DMS153 treated with DMSO at 0.1 percent for 48 hours (cell line): ENCODE measurements at regions not wholly inside any gene's neighbourhood (a gene's known extent, or its start where the extent isn't known, plus 50 kb on each side); places are given as distances from the start of the nearest gene placed in this dataset.
"Not testable (repeated sequence)": the region's sequence is repeated elsewhere in the genome, so short reads cannot be mapped to it uniquely, and the experiment has no call there.

Source experiments
- DNase-seq: peaks from one replicate; lab custom pipeline; 2025; ENCODE audit not compliant: unreplicated experiment; lab: John Stamatoyannopoulos, UW

- DNase-seq, result no peak
These were observed 322.3 kb upstream of the ADCY2 start for GRCh38 chr5:7073666-7074065.

GRCh38 chr5:7074176-7074575 lies 321.8 kb upstream of the ADCY2 start:
- no peak for DNase-seq

GRCh38 chr5:7075470-7075869 lies 320.5 kb upstream of the ADCY2 start:
- no peak for DNase-seq

GRCh38 chr5:7078101-7078500 lies 317.8 kb upstream of the ADCY2 start:
- peak; percentile 54 for DNase-seq

GRCh38 chr5:7078901-7079300 lies 317.0 kb upstream of the ADCY2 start:
- peak; percentile 73 for DNase-seq

GRCh38 chr5:7080501-7080900 lies 315.4 kb upstream of the ADCY2 start:
- DNase-seq, result no peak

- no peak for DNase-seq
These were observed 308.1 kb upstream of the ADCY2 start for GRCh38 chr5:7087719-7088297.

GRCh38 chr5:7088849-7089248 lies 307.1 kb upstream of the ADCY2 start:
- DNase-seq, result no peak

GRCh38 chr5:7094626-7095025 lies 301.3 kb upstream of the ADCY2 start:
- DNase-seq, result no peak

GRCh38 chr5:7096294-7096693 lies 299.6 kb upstream of the ADCY2 start:
- DNase-seq, result no peak

GRCh38 chr5:7105358-7105757 lies 290.6 kb upstream of the ADCY2 start:
- DNase-seq, result no peak

- DNase-seq, result no peak
These were observed 278.0 kb upstream of the ADCY2 start for GRCh38 chr5:7117961-7118360.

- DNase-seq, result no peak
These were observed 264.3 kb upstream of the ADCY2 start for GRCh38 chr5:7131680-7132079.

GRCh38 chr5:7146886-7147285 lies 249.1 kb upstream of the ADCY2 start:
- DNase-seq, result no peak

- no peak for DNase-seq
These were observed 238.9 kb upstream of the ADCY2 start for GRCh38 chr5:7157083-7157482.

GRCh38 chr5:7169240-7169878 lies 226.6 kb upstream of the ADCY2 start:
- DNase-seq, result no peak

- not testable (repeated sequence) for DNase-seq
These were observed 225.2 kb upstream of the ADCY2 start for GRCh38 chr5:7170785-7171184.

GRCh38 chr5:7179364-7179763 lies 216.6 kb upstream of the ADCY2 start:
- no peak for DNase-seq

GRCh38 chr5:7181841-7182240 lies 214.1 kb upstream of the ADCY2 start:
- DNase-seq, result peak; percentile 41

GRCh38 chr5:7185742-7186141 lies 210.2 kb upstream of the ADCY2 start:
- DNase-seq, result no peak

GRCh38 chr5:7186818-7187217 lies 209.1 kb upstream of the ADCY2 start:
- DNase-seq, result no peak

GRCh38 chr5:7190712-7191250 lies 205.2 kb upstream of the ADCY2 start:
- no peak for DNase-seq

- no peak for DNase-seq
These were observed 203.9 kb upstream of the ADCY2 start for GRCh38 chr5:7192016-7192415.
